Fibroblast of lung (primary cell): ENCODE measurements at regions not wholly inside any gene's neighbourhood (a gene's known extent, or its start where the extent isn't known, plus 50 kb on each side); places are given as distances from the start of the nearest gene placed in this dataset.
"Not testable (repeated sequence)": the region's sequence is repeated elsewhere in the genome, so short reads cannot be mapped to it uniquely, and the experiment has no call there.

Experiments used
- DNase-seq, 2 donors: peaks; one replicate each; pipeline versions ENCODE4 v3.0.0 to v3.0.0-alpha.2; 2010; ENCODE audit warnings: low read depth in 2 of 2
- H2AFZ ChIP-seq: 2 replicates; pipeline ENCODE4 v1.5.1; 2012; ENCODE audit warnings: low read length, control low read depth, inconsistent platforms
- H3K27ac ChIP-seq: 2 replicates; pipeline ENCODE4 v1.5.1; 2011; ENCODE audit warnings: low read length, control low read depth; ENCODE audit not compliant: insufficient read depth
- H3K27me3 ChIP-seq: 2 replicates; pipeline ENCODE4 v1.5.1; 2011; ENCODE audit warnings: mild to moderate bottlenecking, low read length; ENCODE audit not compliant: control insufficient read depth, insufficient read depth
- H3K36me3 ChIP-seq: 2 replicates; pipeline ENCODE4 v1.5.1; 2011; ENCODE audit warnings: low read length; ENCODE audit not compliant: control insufficient read depth, insufficient read depth
- H3K4me1 ChIP-seq: 2 replicates; pipeline ENCODE4 v1.5.1; 2011; ENCODE audit warnings: low read length; ENCODE audit not compliant: control insufficient read depth, insufficient read depth; ENCODE audit errors: extremely low read depth
- H3K4me2 ChIP-seq: 2 replicates; pipeline ENCODE4 v1.5.1; 2011; ENCODE audit warnings: low read length, control low read depth; ENCODE audit not compliant: insufficient read depth; ENCODE audit errors: extremely low read depth
- H3K4me3 ChIP-seq, 4 experiments: fragments of 200-600 bp in 1 of 4; sonication (generic) in 1 of 4; replicated peaks in 1 of 4; 2 replicates each; pipeline ENCODE4 v1.5.1; 2011 to 2016; ENCODE audit warnings: low read length in 4 of 4, low read depth in 3 of 4, mild to moderate bottlenecking in 3 of 4, control low read depth in 2 of 4, inconsistent platforms in 1 of 4, mixed read lengths in 1 of 4; ENCODE audit not compliant: insufficient read depth in 1 of 4; ENCODE audit errors: control extremely low read depth in 1 of 4
- H3K79me2 ChIP-seq: 2 replicates; pipeline ENCODE4 v1.5.1; 2012; ENCODE audit warnings: mild to moderate bottlenecking, low read length, inconsistent platforms; ENCODE audit not compliant: control insufficient read depth, insufficient read depth
- H3K9ac ChIP-seq: 2 replicates; pipeline ENCODE4 v1.5.1; 2011; ENCODE audit warnings: mild to moderate bottlenecking, low read length, control low read depth; ENCODE audit not compliant: insufficient read depth
- H3K9me3 ChIP-seq: 2 replicates; pipeline ENCODE4 v1.5.1; 2012; ENCODE audit warnings: low read depth, low read length; ENCODE audit not compliant: control insufficient read depth, insufficient read depth
- H4K20me1 ChIP-seq: 2 replicates; pipeline ENCODE4 v1.5.1; 2011; ENCODE audit warnings: low read length; ENCODE audit not compliant: control insufficient read depth, insufficient read depth; ENCODE audit errors: extremely low read depth
- EZH2 ChIP-seq: IDR thresholded peaks from 2 replicates; pipeline ENCODE4 v1.5.1; 2012; ENCODE audit warnings: low read length, control low read depth, mild to moderate bottlenecking; ENCODE audit errors: missing control alignments
- TF ChIP-seq, protein P1 (sequence below), 2 donors: IDR thresholded peaks in 1 of 2; conservative IDR thresholded peaks in 1 of 2; 1 replicate in 1 of 2; 2 replicates in 1 of 2; pipeline ENCODE4 v1.5.1; 2011 to 2012; ENCODE audit warnings: low read length in 2 of 2, control low read depth in 1 of 2, inconsistent platforms in 1 of 2, low read depth in 1 of 2, mild to moderate bottlenecking in 1 of 2

DNA sequence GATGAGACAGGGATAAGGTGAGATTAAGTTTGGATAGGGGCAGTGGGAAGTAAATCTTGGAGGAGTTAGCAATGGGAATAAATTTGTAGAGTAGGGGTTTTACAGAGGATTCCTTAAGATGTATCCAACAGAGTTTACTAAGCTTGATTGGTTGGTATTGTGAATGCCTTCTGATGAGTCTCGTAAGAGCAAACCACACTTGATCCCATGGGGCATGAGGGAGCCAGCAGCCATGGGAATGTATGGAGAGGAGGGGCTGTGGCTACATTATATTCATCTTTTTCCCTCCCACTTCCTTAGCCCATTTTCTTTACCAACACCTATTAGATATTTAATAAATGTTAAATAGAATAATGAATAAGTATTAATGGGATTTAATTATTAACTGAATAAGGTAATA is 126.6 kb upstream of the NDST3 start:
- Histone ChIP-seq H3K27ac (no peak overlapping the region), H4K20me1 (no peaks in the 10 kb centered on the region), H3K4me2 (no peak overlapping the region), H3K4me1 (no peaks in the 10 kb centered on the region), H3K9ac (no peak overlapping the region), H3K36me3 (no peaks in the 10 kb centered on the region), H3K79me2 (no peaks in the 10 kb centered on the region), H3K9me3 (no peaks in the 10 kb centered on the region), H3K27me3 (no peaks in the 10 kb centered on the region), H3K4me3 (no peak overlapping the region), H2AFZ (no peak overlapping the region)
- DNase-seq: no peak
- TF ChIP-seq, protein P1, sequence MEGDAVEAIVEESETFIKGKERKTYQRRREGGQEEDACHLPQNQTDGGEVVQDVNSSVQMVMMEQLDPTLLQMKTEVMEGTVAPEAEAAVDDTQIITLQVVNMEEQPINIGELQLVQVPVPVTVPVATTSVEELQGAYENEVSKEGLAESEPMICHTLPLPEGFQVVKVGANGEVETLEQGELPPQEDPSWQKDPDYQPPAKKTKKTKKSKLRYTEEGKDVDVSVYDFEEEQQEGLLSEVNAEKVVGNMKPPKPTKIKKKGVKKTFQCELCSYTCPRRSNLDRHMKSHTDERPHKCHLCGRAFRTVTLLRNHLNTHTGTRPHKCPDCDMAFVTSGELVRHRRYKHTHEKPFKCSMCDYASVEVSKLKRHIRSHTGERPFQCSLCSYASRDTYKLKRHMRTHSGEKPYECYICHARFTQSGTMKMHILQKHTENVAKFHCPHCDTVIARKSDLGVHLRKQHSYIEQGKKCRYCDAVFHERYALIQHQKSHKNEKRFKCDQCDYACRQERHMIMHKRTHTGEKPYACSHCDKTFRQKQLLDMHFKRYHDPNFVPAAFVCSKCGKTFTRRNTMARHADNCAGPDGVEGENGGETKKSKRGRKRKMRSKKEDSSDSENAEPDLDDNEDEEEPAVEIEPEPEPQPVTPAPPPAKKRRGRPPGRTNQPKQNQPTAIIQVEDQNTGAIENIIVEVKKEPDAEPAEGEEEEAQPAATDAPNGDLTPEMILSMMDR (conservative IDR thresholded peaks at IDR 0.05 in 1 of 2, IDR thresholded peaks at IDR 0.05 in 1 of 2; ENCODE audit: low read depth in 1 of 2, low read length in 2 of 2): no peak
- no peak for TF ChIP-seq EZH2

DNA sequence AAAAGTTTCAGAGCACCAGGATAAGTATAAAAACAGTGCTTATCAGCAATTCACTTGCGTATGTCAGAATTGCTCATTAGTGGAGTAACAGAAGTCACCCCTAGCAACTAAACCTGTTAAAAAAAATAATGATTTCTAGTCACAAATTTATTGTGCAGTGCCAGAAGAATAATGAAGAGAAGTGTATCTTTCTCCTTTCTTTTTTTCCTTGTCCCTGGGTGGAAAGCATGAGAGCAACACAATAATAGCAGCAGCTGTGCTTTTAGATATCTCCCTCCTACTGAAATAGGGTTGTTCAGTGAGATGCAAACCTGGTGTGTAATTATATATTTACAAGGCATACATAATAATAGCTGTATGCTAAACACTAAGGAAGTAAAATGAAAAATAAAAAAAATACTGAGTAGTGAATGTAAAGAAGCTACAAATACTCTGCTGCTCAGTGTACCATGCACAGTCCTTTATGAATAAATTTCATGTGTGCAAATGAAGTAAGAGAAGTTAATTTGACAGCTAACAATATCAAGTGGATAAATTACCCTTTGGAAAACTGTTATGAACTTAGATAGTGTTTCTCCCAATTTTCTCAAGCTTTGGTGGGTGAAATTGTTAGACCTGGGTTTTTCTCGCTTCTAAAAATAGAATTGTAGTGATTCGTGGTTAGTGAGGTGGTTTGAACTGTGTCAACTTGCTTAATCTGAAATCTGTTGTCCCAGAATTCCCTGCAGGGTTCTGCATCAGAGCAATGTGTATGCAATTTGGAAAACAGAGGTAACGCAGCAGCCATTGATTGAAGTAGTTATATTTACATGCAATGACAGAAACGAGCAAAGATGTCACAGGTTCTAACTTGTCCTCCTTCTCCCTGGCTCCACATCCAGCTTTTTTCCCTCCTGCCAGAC is 125.7 kb upstream of the NDST3 start:
- Histone ChIP-seq H3K4me2 (no peak overlapping the region), H2AFZ (no peak overlapping the region), H3K9me3 (no peaks in the 10 kb centered on the region), H3K4me3 (no peak overlapping the region), H3K36me3 (no peaks in the 10 kb centered on the region), H3K27ac (no peak overlapping the region), H3K9ac (no peak overlapping the region), H4K20me1 (no peaks in the 10 kb centered on the region), H3K27me3 (no peaks in the 10 kb centered on the region), H3K79me2 (no peaks in the 10 kb centered on the region), H3K4me1 (no peaks in the 10 kb centered on the region)
- TF ChIP-seq, protein P1 (conservative IDR thresholded peaks at IDR 0.05 in 1 of 2, IDR thresholded peaks at IDR 0.05 in 1 of 2; ENCODE audit: low read depth in 1 of 2, low read length in 2 of 2): no peak
- TF ChIP-seq EZH2: no peak
- no peak for DNase-seq

DNA sequence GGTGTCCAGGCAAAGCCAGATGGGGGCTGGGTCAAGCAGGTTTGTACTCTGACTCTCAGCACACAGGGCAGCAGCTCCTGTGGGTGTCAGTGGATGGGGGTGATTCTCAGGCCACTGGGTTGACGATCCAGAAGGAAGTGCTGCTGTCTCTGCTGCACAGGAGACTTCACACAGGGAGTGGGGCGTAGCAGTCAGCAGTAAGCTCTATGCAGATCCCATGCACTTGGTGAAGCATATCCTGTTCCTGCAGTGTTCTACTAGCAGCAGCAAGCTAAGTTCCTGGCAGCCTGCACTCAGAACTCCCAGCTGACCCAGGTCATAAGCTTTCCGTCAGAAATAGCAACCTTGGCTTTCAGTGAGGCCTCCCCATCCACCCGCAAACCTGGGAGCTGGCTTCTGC is 117.6 kb upstream of the NDST3 start:
- Histone ChIP-seq H3K4me3 (no peak overlapping the region), H3K36me3 (no peaks in the 10 kb centered on the region), H3K9me3 (no peaks in the 10 kb centered on the region), H3K4me2 (no peak overlapping the region), H3K27me3 (no peaks in the 10 kb centered on the region), H3K27ac (no peak overlapping the region), H2AFZ (no peak overlapping the region), H4K20me1 (no peaks in the 10 kb centered on the region), H3K79me2 (no peaks in the 10 kb centered on the region), H3K4me1 (no peaks in the 10 kb centered on the region), H3K9ac (no peak overlapping the region)
- DNase-seq: no peak
- TF ChIP-seq, protein P1 (conservative IDR thresholded peaks at IDR 0.05 in 1 of 2, IDR thresholded peaks at IDR 0.05 in 1 of 2; ENCODE audit: low read depth in 1 of 2, low read length in 2 of 2): no peak
- no peak for TF ChIP-seq EZH2

DNA sequence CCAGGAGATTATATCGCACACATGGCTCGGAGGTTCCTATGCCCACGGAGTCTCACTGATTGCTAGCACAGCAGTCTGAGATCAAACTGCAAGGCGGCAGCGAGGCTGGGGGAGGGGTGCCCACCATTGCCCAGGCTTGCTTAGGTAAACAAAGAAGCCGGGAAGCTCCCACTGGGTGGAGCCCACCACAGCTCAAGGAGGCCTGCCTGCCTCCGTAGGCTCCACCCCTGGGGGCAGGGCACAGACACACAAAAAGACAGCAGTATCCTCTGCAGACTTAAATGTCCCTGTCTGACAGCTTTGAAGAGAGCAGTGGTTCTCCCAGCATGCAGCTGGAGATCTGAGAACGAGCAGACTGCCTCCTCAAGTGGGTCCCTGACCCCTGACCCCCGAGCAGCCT is 112.0 kb upstream of the NDST3 start:
- not testable (repeated sequence) for H3K9ac ChIP-seq, H4K20me1 ChIP-seq, H3K4me1 ChIP-seq, H3K4me2 ChIP-seq, H3K4me3 ChIP-seq, DNase-seq, H2AFZ ChIP-seq, H3K27ac ChIP-seq, H3K36me3 ChIP-seq, H3K79me2 ChIP-seq, H3K27me3 ChIP-seq, H3K9me3 ChIP-seq

DNA sequence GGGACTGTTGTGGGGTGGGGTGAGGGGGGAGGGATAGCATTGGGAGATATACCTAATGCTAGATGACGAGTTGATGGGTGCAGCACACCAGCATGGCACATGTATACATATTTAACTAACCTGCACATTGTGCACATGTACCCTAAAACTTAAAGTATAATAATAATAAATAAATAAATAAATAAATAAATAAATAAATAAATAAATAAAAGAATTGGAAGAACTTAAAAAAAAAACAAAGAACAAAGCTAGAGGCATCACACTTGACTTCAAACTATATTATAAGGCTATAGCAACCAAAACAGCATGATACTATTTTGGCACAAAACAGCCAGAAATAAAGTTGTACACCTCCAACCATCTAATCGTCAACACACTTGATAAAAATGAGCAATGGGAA is 106.5 kb upstream of the NDST3 start:
- not testable (repeated sequence) for H3K9me3 ChIP-seq, H3K36me3 ChIP-seq, H3K4me1 ChIP-seq, H4K20me1 ChIP-seq, DNase-seq, H3K9ac ChIP-seq, H2AFZ ChIP-seq, H3K79me2 ChIP-seq, H3K4me2 ChIP-seq, H3K27ac ChIP-seq, H3K4me3 ChIP-seq, H3K27me3 ChIP-seq
